GM23248 (cell line): ENCODE measurements at regions not wholly inside any gene's neighbourhood (a gene's known extent, or its start where the extent isn't known, plus 50 kb on each side); places are given as distances from the start of the nearest gene placed in this dataset.

Experiments
- DNase-seq: peaks from one replicate; pipeline ENCODE4 v3.0.0-alpha.2; 2015
- H2AFZ ChIP-seq: fragments of 200-600 bp; sonication (generic); 2 replicates; pipeline ENCODE4 v1.6.1; 2016; ENCODE audit warnings: antibody characterized with exemption
- H3F3A ChIP-seq: fragments of 200-600 bp; sonication (generic); 2 replicates; pipeline ENCODE4 v1.6.1; 2016; ENCODE audit warnings: mild to moderate bottlenecking, antibody characterized with exemption, mixed run types; ENCODE audit not compliant: insufficient read depth
- H3K27ac ChIP-seq: fragments of 200-600 bp; sonication (generic); 2 replicates; pipeline ENCODE4 v1.5.1; 2016; ENCODE audit warnings: mild to moderate bottlenecking
- H3K27me3 ChIP-seq: fragments of 200-600 bp; sonication (generic); replicated peaks from 2 replicates; pipeline ENCODE4 v1.6.1; 2016; ENCODE audit warnings: mild to moderate bottlenecking; ENCODE audit not compliant: insufficient read depth
- H3K36me3 ChIP-seq: fragments of 200-600 bp; sonication (generic); 2 replicates; pipeline ENCODE4 v1.6.1; 2016; ENCODE audit warnings: low read depth, mild to moderate bottlenecking
- H3K4me1 ChIP-seq: fragments of 200-600 bp; sonication (generic); 2 replicates; pipeline ENCODE4 v1.6.1; 2016; ENCODE audit warnings: mild to moderate bottlenecking; ENCODE audit not compliant: insufficient read depth
- H3K4me2 ChIP-seq: fragments of 200-600 bp; sonication (generic); one replicate; pipeline ENCODE4 v1.6.1; 2016; ENCODE audit warnings: mild to moderate bottlenecking; ENCODE audit not compliant: unreplicated experiment
- H3K4me3 ChIP-seq: fragments of 200-600 bp; sonication (generic); 2 replicates; pipeline ENCODE4 v1.5.1; 2016; ENCODE audit warnings: mild to moderate bottlenecking
- H3K79me2 ChIP-seq: fragments of 200-600 bp; sonication (generic); 2 replicates; pipeline ENCODE4 v1.6.1; 2016; ENCODE audit warnings: mild to moderate bottlenecking; ENCODE audit not compliant: insufficient read depth
- H3K9ac ChIP-seq: fragments of 200-600 bp; sonication (generic); 2 replicates; pipeline ENCODE4 v1.6.1; 2016; ENCODE audit warnings: mild to moderate bottlenecking
- H3K9me2 ChIP-seq: fragments of 200-600 bp; sonication (generic); 2 replicates; pipeline ENCODE4 v1.6.1; 2016; ENCODE audit warnings: mixed run types, mild to moderate bottlenecking, moderate library complexity; ENCODE audit not compliant: insufficient read depth
- H3K9me3 ChIP-seq: fragments of 200-600 bp; sonication (generic); one replicate; pipeline ENCODE4 v1.6.1; 2017; ENCODE audit warnings: low read depth
- H4K20me1 ChIP-seq: fragments of 200-600 bp; sonication (generic); 2 replicates; pipeline ENCODE4 v1.6.0; 2016; ENCODE audit not compliant: insufficient read depth
- EZH2 ChIP-seq: fragments of 200-600 bp; sonication (generic); IDR thresholded peaks from 2 replicates; pipeline ENCODE4 v1.6.1; 2018; ENCODE audit warnings: antibody characterized with exemption, mild to moderate bottlenecking; ENCODE audit not compliant: insufficient read depth, poor library complexity, severe bottlenecking
- EZH2phosphoT487 ChIP-seq: fragments of 200-600 bp; sonication (generic); IDR thresholded peaks from 2 replicates; pipeline ENCODE4 v1.6.1; 2018; ENCODE audit warnings: antibody characterized with exemption, moderate library complexity, mild to moderate bottlenecking, low read depth; ENCODE audit not compliant: insufficient read depth
- WGBS, 2 experiments: methylation state at CpG; one replicate each; pipeline ENCODE4 v1.1.6; 2015 to 2017; ENCODE audit warnings: low lambda C conversion rate in 2 of 2, low coverage in 1 of 2; ENCODE audit errors: missing lambda C conversion rate in 2 of 2; 5-methylcytosine and 5-hydroxymethylcytosine counted together
- in situ Hi-C: fragments of 300-500 bp; cut with MboI; formaldehyde crosslinking; loops from 2 replicates; pipeline ENCODE4 v1.15.0; 2020

DNA sequence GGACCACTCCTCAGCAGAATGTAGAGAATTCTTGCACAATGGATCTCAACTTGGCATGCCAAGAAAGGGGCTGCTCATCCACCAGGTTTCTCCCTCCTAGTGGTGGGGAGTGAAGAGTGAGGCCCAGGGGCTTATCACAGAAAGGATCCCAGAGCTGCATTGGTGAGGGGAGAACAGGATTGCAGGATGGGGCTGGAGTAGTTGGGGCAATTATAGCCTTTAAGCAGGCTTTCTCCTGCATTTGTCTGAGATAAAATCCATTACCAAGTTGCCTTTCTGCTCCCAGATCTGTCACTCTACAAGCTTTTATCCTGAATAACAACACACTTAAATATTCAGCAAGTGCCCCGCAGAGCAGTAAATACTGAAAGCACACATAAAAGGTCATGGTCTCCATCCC is 130.8 kb upstream of the CES5A start:
- Histone ChIP-seq H3K9me2 (no peaks in the 10 kb centered on the region), H3K9ac (no peak overlapping the region), H2AFZ (no peak overlapping the region), H3F3A (no peaks in the 10 kb centered on the region), H3K4me3 (no peak overlapping the region), H3K9me3 (no peaks in the 10 kb centered on the region), H4K20me1 (no peaks in the 10 kb centered on the region), H3K4me1 (no peaks in the 10 kb centered on the region), H3K4me2 (no peak overlapping the region), H3K27me3 (no peaks in the 10 kb centered on the region), H3K27ac (no peak overlapping the region), H3K79me2 (no peaks in the 10 kb centered on the region), H3K36me3 (no peaks in the 10 kb centered on the region)
- DNase-seq: no peak
- WGBS, 2 experiments: 0 to 3% methylated on average over 1 of the region's 1 CpG
- no peak for TF ChIP-seq EZH2
- no peak for TF ChIP-seq EZH2phosphoT487
- in situ Hi-C loops: no loop called here

DNA sequence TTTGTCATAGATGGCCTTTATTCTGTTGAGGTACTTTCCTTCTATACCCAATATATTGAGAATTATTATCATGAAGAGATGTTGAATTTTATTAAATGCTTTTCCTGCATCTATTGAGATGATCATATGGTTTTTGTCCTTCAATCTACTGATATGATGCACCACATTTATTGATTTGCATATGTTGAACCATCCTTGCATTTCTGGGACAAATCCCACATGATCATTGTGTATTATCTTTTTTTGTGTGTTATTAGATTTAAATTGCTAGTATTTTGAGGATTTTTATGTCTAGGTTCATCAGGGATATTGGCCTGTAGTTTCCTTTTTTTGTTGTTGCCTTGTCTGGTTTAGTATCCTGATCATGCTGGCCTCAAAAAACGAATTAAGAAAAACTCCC is 124.5 kb upstream of the CES5A start:
- H3F3A ChIP-seq: no peaks in the 10 kb centered on the region
- no peak overlapping the region for H3K4me3 ChIP-seq
- TF ChIP-seq EZH2phosphoT487 (no peak), EZH2 (no peak)
- no peaks in the 10 kb centered on the region for H3K9me3 ChIP-seq
- H2AFZ ChIP-seq: no peak overlapping the region
- WGBS, 2 experiments: 0% methylated on average over 1 of the region's 1 CpG
- in situ Hi-C loops: no loop called here
- no peaks in the 10 kb centered on the region for H3K27me3 ChIP-seq
- no peaks in the 10 kb centered on the region for H3K79me2 ChIP-seq
- no peak overlapping the region for H3K4me2 ChIP-seq
- no peaks in the 10 kb centered on the region for H3K9me2 ChIP-seq
- H3K9ac ChIP-seq: no peak overlapping the region
- DNase-seq: no peak
- H4K20me1 ChIP-seq: no peaks in the 10 kb centered on the region; the same call in 1 of the 2 replicates
- no peak overlapping the region for H3K27ac ChIP-seq
- no peaks in the 10 kb centered on the region for H3K36me3 ChIP-seq
- no peaks in the 10 kb centered on the region for H3K4me1 ChIP-seq

DNA sequence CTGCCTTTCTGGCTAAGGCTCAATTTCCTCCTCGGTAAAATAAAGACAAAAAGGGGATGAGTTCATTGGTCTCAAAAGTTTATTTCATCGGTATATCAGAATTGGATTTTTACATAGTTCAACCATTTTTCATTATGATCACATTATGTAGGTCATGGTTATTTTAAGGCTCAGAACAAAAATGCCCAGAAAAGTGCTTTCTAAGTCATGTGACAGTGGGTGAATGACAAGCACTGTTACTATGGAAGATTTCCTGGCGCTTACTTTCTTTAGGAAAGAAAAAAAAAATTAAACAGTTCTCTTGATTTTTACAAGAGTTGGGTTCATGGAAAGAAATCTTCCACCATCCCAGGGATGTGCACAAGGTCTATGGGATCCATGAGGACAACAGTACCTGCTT is 117.9 kb upstream of the CES5A start:
- Histone ChIP-seq H3K36me3 (no peaks in the 10 kb centered on the region), H4K20me1 (no peaks in the 10 kb centered on the region; the same call in 1 of the 2 replicates), H3K27ac (no peak overlapping the region), H3K9me3 (no peaks in the 10 kb centered on the region), H3K4me3 (no peak overlapping the region), H3K9me2 (no peaks in the 10 kb centered on the region), H3K9ac (no peak overlapping the region), H3F3A (no peaks in the 10 kb centered on the region), H3K79me2 (no peaks in the 10 kb centered on the region), H3K27me3 (no peaks in the 10 kb centered on the region), H3K4me2 (no peak overlapping the region), H2AFZ (no peak overlapping the region), H3K4me1 (no peaks in the 10 kb centered on the region)
- 34 to 39% methylated on average over 3 of the region's 3 CpGs for WGBS, 2 experiments
- DNase-seq: no peak
- in situ Hi-C loops: no loop called here
- TF ChIP-seq EZH2phosphoT487: no peak
- no peak for TF ChIP-seq EZH2

DNA sequence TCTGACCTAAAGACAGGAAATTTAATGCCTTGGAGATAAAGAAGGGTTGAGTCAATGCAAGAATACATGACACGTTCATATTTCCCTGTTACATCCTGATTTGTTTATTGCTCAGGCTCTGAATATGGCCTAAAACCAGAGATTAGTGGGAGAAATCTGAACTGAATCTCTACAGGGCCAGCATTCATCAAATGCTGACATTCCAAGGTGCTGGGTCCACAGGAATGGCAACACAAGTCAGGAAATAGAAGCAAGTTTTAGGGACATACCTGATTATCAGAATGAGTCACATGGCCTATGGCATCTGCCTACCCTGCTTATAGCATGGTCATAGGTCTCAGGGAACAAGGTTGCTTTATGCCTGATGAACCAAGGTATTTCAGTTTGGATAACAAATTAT is 117.4 kb upstream of the CES5A start:
- no peaks in the 10 kb centered on the region for H3K9me2 ChIP-seq
- no peak overlapping the region for H3K4me2 ChIP-seq
- no peak for TF ChIP-seq EZH2
- no peak for TF ChIP-seq EZH2phosphoT487
- H3K4me3 ChIP-seq: no peak overlapping the region
- no peaks in the 10 kb centered on the region for H3K36me3 ChIP-seq
- no peaks in the 10 kb centered on the region for H3K9me3 ChIP-seq
- in situ Hi-C loops: no loop called here
- H2AFZ ChIP-seq: no peak overlapping the region
- H4K20me1 ChIP-seq: no peaks in the 10 kb centered on the region; the same call in 1 of the 2 replicates
- H3K9ac ChIP-seq: no peak overlapping the region
- H3K4me1 ChIP-seq: no peaks in the 10 kb centered on the region
- H3K27me3 ChIP-seq: no peaks in the 10 kb centered on the region
- WGBS, 2 experiments: 5 to 8% methylated on average over 1 of the region's 1 CpG
- no peaks in the 10 kb centered on the region for H3K79me2 ChIP-seq
- no peaks in the 10 kb centered on the region for H3F3A ChIP-seq
- no peak for DNase-seq
- H3K27ac ChIP-seq: no peak overlapping the region

- Histone ChIP-seq H3K27me3 (no peaks in the 10 kb centered on the region), H3K9me3 (no peaks in the 10 kb centered on the region), H3K4me1 (no peaks in the 10 kb centered on the region), H3K4me3 (no peak overlapping the region), H4K20me1 (no peaks in the 10 kb centered on the region; the same call in 1 of the 2 replicates), H3K79me2 (no peaks in the 10 kb centered on the region), H3K4me2 (no peak overlapping the region), H3K27ac (no peak overlapping the region), H3F3A (no peaks in the 10 kb centered on the region), H3K9ac (no peak overlapping the region), H3K9me2 (no peaks in the 10 kb centered on the region), H2AFZ (no peak overlapping the region), H3K36me3 (no peaks in the 10 kb centered on the region)
- WGBS, 2 experiments: 44 to 49% methylated on average over 2 of the region's 2 CpGs
- DNase-seq: no peak
- in situ Hi-C loops: no loop called here
- TF ChIP-seq EZH2: no peak
- TF ChIP-seq EZH2phosphoT487: no peak
Observed at GRCh38 chr16:55991843-55992242, 116.7 kb upstream of the CES5A start.
